ENCODE measurements at regions not wholly inside any gene's neighbourhood (a gene's known extent, or its start where the extent isn't known, plus 50 kb on each side); places are given as distances from the start of the nearest gene placed in this dataset.

GRCh38 chr7:125032943-125033342 is 103.3 kb upstream of the POT1 start:
- Histone ChIP-seq H3K36me3 (ENCODE audit: control insufficient read depth, insufficient read depth, low read length) (no peaks in the 10 kb centered on the region), H3K4me3 (ENCODE audit: low read depth, low read length) (no peak overlapping the region), H3K27me3 (ENCODE audit: control insufficient read depth, insufficient read depth, low read length) (no peaks in the 10 kb centered on the region)
- DNase-seq (ENCODE audit: low read depth) = no peak
- CTCF ChIA-PET = no interaction called here
- TF ChIP-seq CTCF (IDR thresholded peaks at IDR 0.05; ENCODE audit: insufficient read depth, low read depth, low read length) = no peak
- POLR2A ChIA-PET = no interaction called here

- Histone ChIP-seq H3K4me3 (ENCODE audit: low read depth, low read length) (no peak overlapping the region), H3K36me3 (ENCODE audit: control insufficient read depth, insufficient read depth, low read length) (no peaks in the 10 kb centered on the region), H3K27me3 (ENCODE audit: control insufficient read depth, insufficient read depth, low read length) (no peaks in the 10 kb centered on the region)
- no peak for TF ChIP-seq CTCF (IDR thresholded peaks at IDR 0.05; ENCODE audit: insufficient read depth, low read depth, low read length)
- ChIA-PET POLR2A (no interaction called here), CTCF (no interaction called here)
- DNase-seq (ENCODE audit: low read depth) = no peak
These were observed 101.2 kb upstream of the POT1 start for GRCh38 chr7:125030756-125031387.

GRCh38 chr7:125025620-125026019 is 96.0 kb upstream of the POT1 start:
- no peak for DNase-seq (ENCODE audit: low read depth)
- H3K36me3 ChIP-seq (ENCODE audit: control insufficient read depth, insufficient read depth, low read length) = no peaks in the 10 kb centered on the region
- no peaks in the 10 kb centered on the region for H3K27me3 ChIP-seq (ENCODE audit: control insufficient read depth, insufficient read depth, low read length)
- POLR2A ChIA-PET = no interaction called here
- H3K4me3 ChIP-seq (ENCODE audit: low read depth, low read length) = no peak overlapping the region
- CTCF ChIA-PET = no interaction called here
- TF ChIP-seq CTCF (IDR thresholded peaks at IDR 0.05; ENCODE audit: insufficient read depth, low read depth, low read length) = no peak

GRCh38 chr7:125020801-125021200 is 91.2 kb upstream of the POT1 start:
- no peak overlapping the region for H3K4me3 ChIP-seq (ENCODE audit: low read depth, low read length)
- TF ChIP-seq CTCF (IDR thresholded peaks at IDR 0.05; ENCODE audit: insufficient read depth, low read depth, low read length) = no peak
- POLR2A ChIA-PET = no interaction called here
- H3K27me3 ChIP-seq (ENCODE audit: control insufficient read depth, insufficient read depth, low read length) = no peaks in the 10 kb centered on the region
- CTCF ChIA-PET = no interaction called here
- DNase-seq (ENCODE audit: low read depth) = no peak
- H3K36me3 ChIP-seq (ENCODE audit: control insufficient read depth, insufficient read depth, low read length) = no peaks in the 10 kb centered on the region

GRCh38 chr7:125010540-125010939 is 80.9 kb upstream of the POT1 start:
- Histone ChIP-seq H3K36me3 (ENCODE audit: control insufficient read depth, insufficient read depth, low read length) (no peaks in the 10 kb centered on the region), H3K27me3 (ENCODE audit: control insufficient read depth, insufficient read depth, low read length) (no peaks in the 10 kb centered on the region), H3K4me3 (ENCODE audit: low read depth, low read length) (no peak overlapping the region)
- no peak for TF ChIP-seq CTCF (IDR thresholded peaks at IDR 0.05; ENCODE audit: insufficient read depth, low read depth, low read length)
- POLR2A ChIA-PET = no interaction called here
- CTCF ChIA-PET = no interaction called here
- no peak for DNase-seq (ENCODE audit: low read depth)
